GM12878 (cell line): ENCODE measurements at regions not wholly inside any gene's neighbourhood (a gene's known extent, or its start where the extent isn't known, plus 50 kb on each side); places are given as distances from the start of the nearest gene placed in this dataset.

Experiments used
- BCL3 ChIP-seq: IDR thresholded peaks from 2 replicates; pipeline ENCODE4 v1.6.1; 2011; ENCODE audit warnings: borderline replicate concordance, low read depth, mild to moderate bottlenecking, moderate library complexity, low read length; ENCODE audit not compliant: insufficient read depth, poor library complexity, severe bottlenecking
- CEBPB ChIP-seq, 2 experiments: fragments of 150-350 bp in 1 of 2; IDR thresholded peaks; 2 replicates each; pipeline ENCODE4 v1.6.1; 2012 to 2014; ENCODE audit warnings: low read depth in 2 of 2, low read length in 2 of 2, borderline replicate concordance in 1 of 2, inconsistent platforms in 1 of 2
- HDGF ChIP-seq: fragments of 450-650 bp; IDR thresholded peaks from 2 replicates; pipeline ENCODE4 v1.6.1; 2016; ENCODE audit warnings: antibody characterized with exemption
- NR2F1 ChIP-seq: fragments of 450-650 bp; conservative IDR thresholded peaks from 2 replicates; pipeline ENCODE4 v1.6.1; 2017; ENCODE audit warnings: mild to moderate bottlenecking
- REST ChIP-seq: IDR thresholded peaks from 2 replicates; pipeline ENCODE4 v1.6.1; 2012; ENCODE audit warnings: mild to moderate bottlenecking, low read depth, low read length
- USF1 ChIP-seq: IDR thresholded peaks from 2 replicates; pipeline ENCODE4 v1.6.1; 2011; ENCODE audit warnings: borderline replicate concordance, low read depth, mild to moderate bottlenecking, moderate library complexity, mixed read lengths, low read length; ENCODE audit not compliant: insufficient read depth; ENCODE audit errors: extremely low read length
- YY1 ChIP-seq: IDR thresholded peaks from 2 replicates; pipeline ENCODE4 v1.6.1; 2011; ENCODE audit warnings: low read depth, mild to moderate bottlenecking, low read length

GRCh38 chr5:174911118-174911517 lies 186.7 kb downstream of the MSX2 start (continued):
- no peak for TF ChIP-seq REST
- TF ChIP-seq BCL3, result no peak
- no peak for TF ChIP-seq USF1
- no peak for TF ChIP-seq CEBPB (IDR thresholded peaks at IDR 0.05; ENCODE audit: borderline replicate concordance in 1 of 2, low read depth in 2 of 2, low read length in 2 of 2)
- no peak for TF ChIP-seq HDGF
- no peak for TF ChIP-seq YY1
- no peak for TF ChIP-seq NR2F1
